B cell (primary cell): ENCODE measurements at regions not wholly inside any gene's neighbourhood (a gene's known extent, or its start where the extent isn't known, plus 50 kb on each side); places are given as distances from the start of the nearest gene placed in this dataset.

Experiments used
- ATAC-seq: fragments of 200-7000 bp; cut with Tn5 transposase; one replicate; pipeline ENCODE4 v1.10.0; 2021; ENCODE audit warnings: low read depth, mild to moderate bottlenecking, moderate number of reproducible peaks, moderate library complexity
- CTCF ChIA-PET: fragments of 350-600 bp; sonication (Branson Sonifier 250); formaldehyde crosslinking; loops from one replicate; lab custom pipeline; 2021; ENCODE audit warnings: antibody characterized with exemption, inconsistent platforms; lab: Charles Lee
- POLR2A ChIA-PET: fragments of 350-600 bp; sonication (Branson Sonifier 250); formaldehyde crosslinking; loops from one replicate; lab custom pipeline; 2021; ENCODE audit warnings: antibody characterized with exemption; lab: Charles Lee
- DNase-seq: peaks from one replicate; pipeline ENCODE4 v3.0.0; 2013
- H2AFZ ChIP-seq: 2 replicates; pipeline ENCODE4 v1.6.1; 2012; ENCODE audit warnings: mild to moderate bottlenecking, low read depth, low read length; ENCODE audit not compliant: insufficient read depth, poor library complexity, severe bottlenecking
- H3K27ac ChIP-seq, 2 donors: 1 replicate in 1 of 2; 2 replicates in 1 of 2; pipeline ENCODE4 v1.5.1; 2012 to 2013; ENCODE audit warnings: low read length in 2 of 2, mild to moderate bottlenecking in 2 of 2, moderate library complexity in 1 of 2
- H3K27me3 ChIP-seq, 4 experiments: fragments of 200-600 bp in 1 of 4; sonication (generic) in 1 of 4; replicated peaks in 1 of 4; 1 replicate in 2 of 4; 2 replicates in 2 of 4; pipeline versions ENCODE4 v1.6.1 to v1.7.0; 2013 to 2016; ENCODE audit warnings: low read length in 3 of 4, mild to moderate bottlenecking in 2 of 4, mixed read lengths in 1 of 4, moderate library complexity in 1 of 4; ENCODE audit not compliant: insufficient read depth in 4 of 4, control insufficient read depth in 3 of 4; ENCODE audit errors: control extremely low read depth in 1 of 4
- H3K36me3 ChIP-seq, 2 experiments: replicated peaks in 1 of 2; 1 replicate in 1 of 2; 2 replicates in 1 of 2; pipeline versions ENCODE4 v1.6.1 to v1.7.1; 2013; ENCODE audit warnings: low read length in 1 of 2; ENCODE audit not compliant: insufficient read depth in 2 of 2, control insufficient read depth in 1 of 2; ENCODE audit errors: control extremely low read depth in 1 of 2, extremely low read depth in 1 of 2
- H3K4me1 ChIP-seq, 2 donors: fragments of 200-600 bp in 1 of 2; sonication (generic) in 1 of 2; 1 replicate in 1 of 2; 2 replicates in 1 of 2; pipeline versions ENCODE4 v1.5.1 to v1.6.1; 2013 to 2017; ENCODE audit warnings: low read length in 2 of 2; ENCODE audit not compliant: control insufficient read depth in 2 of 2, insufficient read depth in 2 of 2
- H3K4me2 ChIP-seq: replicated peaks from 2 replicates; pipeline ENCODE3; 2012; ENCODE audit warnings: mild to moderate bottlenecking, low read depth, low read length; ENCODE audit not compliant: poor library complexity, severe bottlenecking
- H3K4me3 ChIP-seq, 5 experiments: fragments of 200-600 bp in 1 of 5; sonication (generic) in 1 of 5; 1 replicate in 3 of 5; 2 replicates in 2 of 5; pipeline versions ENCODE4 v1.5.1 to v1.7.0; 2011 to 2016; ENCODE audit warnings: low read length in 4 of 5, mild to moderate bottlenecking in 4 of 5, low read depth in 2 of 5, control low read depth in 1 of 5, moderate library complexity in 1 of 5; ENCODE audit not compliant: insufficient read depth in 1 of 5; ENCODE audit errors: control extremely low read depth in 1 of 5, extremely low read depth in 1 of 5
- H3K79me2 ChIP-seq: fragments of 200-600 bp; sonication (generic); one replicate; pipeline ENCODE4 v1.6.0; 2016; ENCODE audit warnings: low read length; ENCODE audit not compliant: control insufficient read depth, insufficient read depth
- H3K9ac ChIP-seq: fragments of 200-600 bp; sonication (generic); 2 replicates; pipeline ENCODE4 v1.6.1; 2017; ENCODE audit warnings: mild to moderate bottlenecking, low read length, moderate library complexity
- H3K9me3 ChIP-seq, 3 donors: one replicate each; pipeline versions ENCODE4 v1.6.1 to v1.7.1; 2013; ENCODE audit warnings: low read length in 2 of 3; ENCODE audit not compliant: control insufficient read depth in 2 of 3, insufficient read depth in 1 of 3; ENCODE audit errors: control extremely low read depth in 1 of 3
- H4K20me1 ChIP-seq: 2 replicates; pipeline ENCODE4 v1.6.0; 2012; ENCODE audit warnings: mild to moderate bottlenecking, low read length; ENCODE audit not compliant: insufficient read depth, control insufficient read depth, poor library complexity, severe bottlenecking
- H3K27ac Mint-ChIP-seq: one replicate; pipeline ENCODE4 v1.8.0; 2021; ENCODE audit warnings: mixed read lengths
- H3K27me3 Mint-ChIP-seq: one replicate; pipeline ENCODE4 v1.8.0; 2021; ENCODE audit warnings: mixed read lengths
- H3K4me1 Mint-ChIP-seq: one replicate; pipeline ENCODE4 v1.8.0; 2021; ENCODE audit warnings: mixed read lengths
- H3K4me3 Mint-ChIP-seq: one replicate; pipeline ENCODE4 v1.8.0; 2021; ENCODE audit warnings: mixed read lengths
- H3K9me3 Mint-ChIP-seq: one replicate; pipeline ENCODE4 v1.8.0; 2022; ENCODE audit warnings: mixed read lengths; ENCODE audit not compliant: insufficient read depth
- EZH2 ChIP-seq: IDR thresholded peaks from 2 replicates; pipeline ENCODE4 v1.6.1; 2012; ENCODE audit warnings: borderline replicate concordance, low read depth, mild to moderate bottlenecking, moderate library complexity, low read length; ENCODE audit not compliant: insufficient read depth, poor library complexity, severe bottlenecking
- WGBS: methylation state at CpG from one replicate; pipeline ENCODE4 v1.1.5; 2013; ENCODE audit warnings: missing lambda C conversion rate; ENCODE audit not compliant: insufficient coverage; 5-methylcytosine and 5-hydroxymethylcytosine counted together
- intact Hi-C: fragments of 100-400 bp; cut with micrococcal nuclease; formaldehyde crosslinking; loops from one replicate; pipeline ENCODE4 v1.10.0; 2022
- TF ChIP-seq, protein P1 (sequence below): fragments of 200-600 bp; IDR thresholded peaks from one replicate; pipeline ENCODE4 v1.8.0; 2022; ENCODE audit warnings: antibody characterized with exemption, mild to moderate bottlenecking

DNA sequence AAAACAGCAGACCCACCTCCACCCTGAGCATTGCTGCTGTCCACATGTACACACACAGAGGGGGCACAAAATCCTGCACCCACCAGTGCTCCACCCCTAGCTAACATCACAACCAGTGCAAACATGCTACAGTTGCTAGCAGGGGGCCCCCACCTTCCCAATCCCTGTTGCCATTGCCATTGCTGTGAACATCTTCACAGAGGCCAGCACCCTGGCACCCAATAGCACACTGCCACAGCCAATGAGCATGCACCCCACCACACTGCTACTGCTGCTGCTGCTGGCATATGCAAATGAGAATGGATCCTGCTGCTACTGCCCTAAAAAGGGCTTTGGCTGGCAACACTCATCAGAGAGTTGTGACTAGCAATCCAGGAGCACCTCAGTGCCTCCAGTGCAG lies 1061.9 kb downstream of the ARAP2 start:
- DNase-seq (no peak), ATAC-seq (no peak)
- H2AFZ ChIP-seq = no peak overlapping the region
- no peak overlapping the region for H3K4me3 ChIP-seq
- no peaks in the 10 kb centered on the region for H3K4me1 ChIP-seq
- H3K4me2 ChIP-seq = no peak overlapping the region
- H3K9me3 ChIP-seq = peaks cover 0 to 6% (median 1%) of the 10 kb centered on the region in 3 donors
- Mint-ChIP-seq H3K27me3 (no peaks in the 10 kb centered on the region), H3K4me1 (no peaks in the 10 kb centered on the region), H3K9me3 (peaks cover 5% of the 10 kb centered on the region), H3K27ac (no peak overlapping the region), H3K4me3 (no peak overlapping the region)
- no peaks in the 10 kb centered on the region for H3K79me2 ChIP-seq
- POLR2A ChIA-PET = no interaction called here
- CTCF ChIA-PET = no interaction called here
- H3K36me3 ChIP-seq = no peaks in the 10 kb centered on the region
- intact Hi-C loops = no loop called here
- no peak overlapping the region for H3K27ac ChIP-seq
- H3K9ac ChIP-seq = no peak overlapping the region
- H3K27me3 ChIP-seq = no peaks in the 10 kb centered on the region
- no peaks in the 10 kb centered on the region for H4K20me1 ChIP-seq
- TF ChIP-seq EZH2 = no peak
- TF ChIP-seq, protein P1, sequence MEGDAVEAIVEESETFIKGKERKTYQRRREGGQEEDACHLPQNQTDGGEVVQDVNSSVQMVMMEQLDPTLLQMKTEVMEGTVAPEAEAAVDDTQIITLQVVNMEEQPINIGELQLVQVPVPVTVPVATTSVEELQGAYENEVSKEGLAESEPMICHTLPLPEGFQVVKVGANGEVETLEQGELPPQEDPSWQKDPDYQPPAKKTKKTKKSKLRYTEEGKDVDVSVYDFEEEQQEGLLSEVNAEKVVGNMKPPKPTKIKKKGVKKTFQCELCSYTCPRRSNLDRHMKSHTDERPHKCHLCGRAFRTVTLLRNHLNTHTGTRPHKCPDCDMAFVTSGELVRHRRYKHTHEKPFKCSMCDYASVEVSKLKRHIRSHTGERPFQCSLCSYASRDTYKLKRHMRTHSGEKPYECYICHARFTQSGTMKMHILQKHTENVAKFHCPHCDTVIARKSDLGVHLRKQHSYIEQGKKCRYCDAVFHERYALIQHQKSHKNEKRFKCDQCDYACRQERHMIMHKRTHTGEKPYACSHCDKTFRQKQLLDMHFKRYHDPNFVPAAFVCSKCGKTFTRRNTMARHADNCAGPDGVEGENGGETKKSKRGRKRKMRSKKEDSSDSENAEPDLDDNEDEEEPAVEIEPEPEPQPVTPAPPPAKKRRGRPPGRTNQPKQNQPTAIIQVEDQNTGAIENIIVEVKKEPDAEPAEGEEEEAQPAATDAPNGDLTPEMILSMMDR = no peak

DNA sequence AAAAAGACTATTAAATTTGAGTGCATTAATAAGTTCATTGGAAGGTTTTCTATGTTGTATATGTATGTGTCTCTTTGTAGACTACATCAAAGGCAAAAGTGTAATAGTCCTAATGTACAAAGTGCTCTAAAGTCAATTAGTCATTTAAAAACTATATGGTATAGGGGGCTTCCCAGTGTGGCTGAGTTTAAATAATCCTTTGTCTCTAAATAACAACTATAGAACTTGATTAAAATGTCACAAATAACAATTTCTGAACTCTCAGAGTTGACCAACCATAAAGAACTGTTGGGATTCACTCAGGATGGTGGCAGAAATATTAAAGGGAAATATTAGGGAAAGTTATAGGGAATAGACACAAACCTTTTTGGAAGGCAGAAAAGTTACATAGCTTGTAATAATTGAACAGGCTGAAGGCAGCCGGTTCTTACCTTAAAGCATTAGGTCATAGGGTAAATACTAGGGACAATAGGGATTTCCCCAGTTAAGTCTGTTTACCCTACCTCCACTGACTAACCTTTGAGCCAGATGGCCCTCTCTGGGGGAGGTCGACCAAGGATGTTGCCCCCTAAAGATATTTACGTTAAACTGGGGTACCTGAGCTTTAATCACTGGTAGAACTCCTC lies 1054.2 kb downstream of the ARAP2 start:
- H3K27ac ChIP-seq = no peak overlapping the region
- TF ChIP-seq EZH2 = no peak
- TF ChIP-seq, protein P1 = no peak
- DNase-seq (no peak), ATAC-seq (no peak)
- intact Hi-C loops = no loop called here
- H2AFZ ChIP-seq = no peak overlapping the region
- POLR2A ChIA-PET = no interaction called here
- H3K9ac ChIP-seq = no peak overlapping the region
- no peaks in the 10 kb centered on the region for H3K9me3 ChIP-seq
- Mint-ChIP-seq H3K27ac (no peak overlapping the region), H3K4me3 (no peak overlapping the region), H3K27me3 (no peaks in the 10 kb centered on the region), H3K9me3 (peaks cover 5% of the 10 kb centered on the region), H3K4me1 (no peaks in the 10 kb centered on the region)
- no peaks in the 10 kb centered on the region for H3K27me3 ChIP-seq
- CTCF ChIA-PET = no interaction called here
- H3K79me2 ChIP-seq = no peaks in the 10 kb centered on the region
- H3K4me1 ChIP-seq = no peaks in the 10 kb centered on the region
- H3K4me2 ChIP-seq = no peak overlapping the region
- H4K20me1 ChIP-seq = no peaks in the 10 kb centered on the region
- H3K36me3 ChIP-seq = no peaks in the 10 kb centered on the region
- WGBS = 100% methylated on average over 1 of the region's 3 CpGs
- H3K4me3 ChIP-seq = no peak overlapping the region
